ENCODE measurements at regions not wholly inside any gene's neighbourhood (a gene's known extent, or its start where the extent isn't known, plus 50 kb on each side); places are given as distances from the start of the nearest gene placed in this dataset.

- ATAC-seq: no peak
- H3K4me2 ChIP-seq: no peak overlapping the region
Measured at GRCh38 chr7:156576216-156577058, 64.1 kb upstream of the RNF32 start.

More at GRCh38 chr7:156576216-156577058, 64.1 kb upstream of the RNF32 start:
- no peaks in the 10 kb centered on the region for H3K27me3 ChIP-seq (ENCODE audit: insufficient read depth)
- Mint-ChIP-seq H3K4me1 (peaks cover 27% of the 10 kb centered on the region), H3K27ac (no peak overlapping the region), H3K27me3 (ENCODE audit: insufficient read depth, low read depth, poor library complexity) (peaks cover 2% of the 10 kb centered on the region), H3K9me3 (peaks cover 5% of the 10 kb centered on the region; the same call in 1 of the 3 replicates), H3K4me3 (no peak overlapping the region), H3K36me3 (ENCODE audit: low read depth) (no peaks in the 10 kb centered on the region; the same call in 2 of the 3 replicates)
- no peak overlapping the region for H3K27ac ChIP-seq (ENCODE audit: low read depth)
- H3K4me1 ChIP-seq (ENCODE audit: insufficient read depth): peaks cover 7% of the 10 kb centered on the region; the same call in 1 of the 2 replicates
- H3F3A ChIP-seq (replicated peaks; ENCODE audit: low read depth): no peaks in the 10 kb centered on the region
- H3K9me2 ChIP-seq (ENCODE audit: insufficient read depth): peaks cover 3% of the 10 kb centered on the region; the same call in 1 of the 2 replicates
- no peak for TF ChIP-seq ZNF462 (CRISPR knock-in tag; IDR thresholded peaks at IDR 0.05)
- TF ChIP-seq EZH2phosphoT487 (IDR thresholded peaks at IDR 0.05; ENCODE audit: unreplicated experiment): no peak
- TF ChIP-seq, protein P1, sequence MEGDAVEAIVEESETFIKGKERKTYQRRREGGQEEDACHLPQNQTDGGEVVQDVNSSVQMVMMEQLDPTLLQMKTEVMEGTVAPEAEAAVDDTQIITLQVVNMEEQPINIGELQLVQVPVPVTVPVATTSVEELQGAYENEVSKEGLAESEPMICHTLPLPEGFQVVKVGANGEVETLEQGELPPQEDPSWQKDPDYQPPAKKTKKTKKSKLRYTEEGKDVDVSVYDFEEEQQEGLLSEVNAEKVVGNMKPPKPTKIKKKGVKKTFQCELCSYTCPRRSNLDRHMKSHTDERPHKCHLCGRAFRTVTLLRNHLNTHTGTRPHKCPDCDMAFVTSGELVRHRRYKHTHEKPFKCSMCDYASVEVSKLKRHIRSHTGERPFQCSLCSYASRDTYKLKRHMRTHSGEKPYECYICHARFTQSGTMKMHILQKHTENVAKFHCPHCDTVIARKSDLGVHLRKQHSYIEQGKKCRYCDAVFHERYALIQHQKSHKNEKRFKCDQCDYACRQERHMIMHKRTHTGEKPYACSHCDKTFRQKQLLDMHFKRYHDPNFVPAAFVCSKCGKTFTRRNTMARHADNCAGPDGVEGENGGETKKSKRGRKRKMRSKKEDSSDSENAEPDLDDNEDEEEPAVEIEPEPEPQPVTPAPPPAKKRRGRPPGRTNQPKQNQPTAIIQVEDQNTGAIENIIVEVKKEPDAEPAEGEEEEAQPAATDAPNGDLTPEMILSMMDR (conservative IDR thresholded peaks at IDR 0.05; ENCODE audit: low read depth in 2 of 2): no peak
- TF ChIP-seq, protein P2, sequence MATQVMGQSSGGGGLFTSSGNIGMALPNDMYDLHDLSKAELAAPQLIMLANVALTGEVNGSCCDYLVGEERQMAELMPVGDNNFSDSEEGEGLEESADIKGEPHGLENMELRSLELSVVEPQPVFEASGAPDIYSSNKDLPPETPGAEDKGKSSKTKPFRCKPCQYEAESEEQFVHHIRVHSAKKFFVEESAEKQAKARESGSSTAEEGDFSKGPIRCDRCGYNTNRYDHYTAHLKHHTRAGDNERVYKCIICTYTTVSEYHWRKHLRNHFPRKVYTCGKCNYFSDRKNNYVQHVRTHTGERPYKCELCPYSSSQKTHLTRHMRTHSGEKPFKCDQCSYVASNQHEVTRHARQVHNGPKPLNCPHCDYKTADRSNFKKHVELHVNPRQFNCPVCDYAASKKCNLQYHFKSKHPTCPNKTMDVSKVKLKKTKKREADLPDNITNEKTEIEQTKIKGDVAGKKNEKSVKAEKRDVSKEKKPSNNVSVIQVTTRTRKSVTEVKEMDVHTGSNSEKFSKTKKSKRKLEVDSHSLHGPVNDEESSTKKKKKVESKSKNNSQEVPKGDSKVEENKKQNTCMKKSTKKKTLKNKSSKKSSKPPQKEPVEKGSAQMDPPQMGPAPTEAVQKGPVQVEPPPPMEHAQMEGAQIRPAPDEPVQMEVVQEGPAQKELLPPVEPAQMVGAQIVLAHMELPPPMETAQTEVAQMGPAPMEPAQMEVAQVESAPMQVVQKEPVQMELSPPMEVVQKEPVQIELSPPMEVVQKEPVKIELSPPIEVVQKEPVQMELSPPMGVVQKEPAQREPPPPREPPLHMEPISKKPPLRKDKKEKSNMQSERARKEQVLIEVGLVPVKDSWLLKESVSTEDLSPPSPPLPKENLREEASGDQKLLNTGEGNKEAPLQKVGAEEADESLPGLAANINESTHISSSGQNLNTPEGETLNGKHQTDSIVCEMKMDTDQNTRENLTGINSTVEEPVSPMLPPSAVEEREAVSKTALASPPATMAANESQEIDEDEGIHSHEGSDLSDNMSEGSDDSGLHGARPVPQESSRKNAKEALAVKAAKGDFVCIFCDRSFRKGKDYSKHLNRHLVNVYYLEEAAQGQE (IDR thresholded peaks at IDR 0.05; ENCODE audit: unreplicated experiment): no peak
- TF ChIP-seq CREB1 (CRISPR knock-in tag; IDR thresholded peaks at IDR 0.05; ENCODE audit: low read depth): no peak
- H2AFZ ChIP-seq: peak overlapping the region; percentile 87
- H3K79me2 ChIP-seq (replicated peaks; ENCODE audit: insufficient read depth): no peaks in the 10 kb centered on the region
- H3K36me3 ChIP-seq (ENCODE audit: insufficient read depth): no peaks in the 10 kb centered on the region
- DNase-seq (ENCODE audit: low spot score): peak; percentile 33
- no peaks in the 10 kb centered on the region for H4K20me1 ChIP-seq (replicated peaks; ENCODE audit: insufficient read depth)
- no peak overlapping the region for H3K4me3 ChIP-seq

Measured in GM23338 (cell line).